LNCAP (cell line): ENCODE measurements at regions not wholly inside any gene's neighbourhood (a gene's known extent, or its start where the extent isn't known, plus 50 kb on each side); places are given as distances from the start of the nearest gene placed in this dataset.

Experiments
- CTCF ChIP-seq: fragments of 450-650 bp; IDR thresholded peaks from 2 replicates; pipeline ENCODE4 v1.5.1; 2017; ENCODE audit warnings: mild to moderate bottlenecking

- no peak for TF ChIP-seq CTCF
Measured at GRCh38 chr13:21980049-21980448, 309.2 kb downstream of the FGF9 start.

- TF ChIP-seq CTCF, result no peak
Measured at GRCh38 chr13:21984156-21984555, 313.3 kb downstream of the FGF9 start.

GRCh38 chr13:21986602-21987001, 315.7 kb downstream of the FGF9 start:
- TF ChIP-seq CTCF, result no peak

DNA sequence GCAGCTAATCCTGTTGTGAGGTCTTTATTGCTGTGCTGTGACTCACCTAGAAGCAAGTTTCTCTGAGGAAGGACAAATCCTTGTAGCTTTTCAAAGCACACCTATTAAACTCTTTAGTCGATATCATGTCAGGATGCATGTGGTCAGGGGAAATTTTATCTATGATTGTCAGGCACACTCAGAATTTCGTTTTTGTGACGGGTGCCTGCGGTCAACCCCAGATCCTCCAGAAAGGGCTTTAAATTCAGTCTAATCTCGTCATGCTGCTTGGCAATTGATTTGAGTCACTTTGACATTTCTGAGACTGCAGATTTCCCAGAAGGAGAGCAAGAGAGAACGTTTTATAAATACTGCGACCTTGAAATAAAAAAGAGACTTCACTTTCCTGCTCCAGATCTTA, 316.9 kb downstream of the FGF9 start:
- no peak for TF ChIP-seq CTCF

DNA sequence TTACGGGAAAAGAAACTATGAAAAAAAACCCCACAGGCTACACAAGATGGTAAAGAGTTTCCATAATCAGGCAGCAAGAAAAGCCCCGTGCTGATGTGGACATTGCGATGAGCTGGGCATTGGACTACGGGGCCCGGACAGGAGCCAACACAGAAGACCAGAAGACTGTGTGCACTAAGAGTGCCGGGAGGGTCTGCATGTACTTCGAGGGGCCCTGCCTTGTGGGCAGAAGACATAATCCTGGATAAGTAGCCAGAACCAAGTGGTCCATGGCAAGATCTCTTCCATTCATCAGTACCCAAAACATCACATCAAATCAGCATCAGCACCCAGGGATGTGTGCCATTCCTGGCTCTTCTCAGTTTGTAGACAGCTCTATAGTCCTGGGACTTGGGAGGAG, 317.8 kb downstream of the FGF9 start:
- no peak for TF ChIP-seq CTCF

GRCh38 chr13:21996049-21996448, 325.2 kb downstream of the FGF9 start:
- no peak for TF ChIP-seq CTCF

DNA sequence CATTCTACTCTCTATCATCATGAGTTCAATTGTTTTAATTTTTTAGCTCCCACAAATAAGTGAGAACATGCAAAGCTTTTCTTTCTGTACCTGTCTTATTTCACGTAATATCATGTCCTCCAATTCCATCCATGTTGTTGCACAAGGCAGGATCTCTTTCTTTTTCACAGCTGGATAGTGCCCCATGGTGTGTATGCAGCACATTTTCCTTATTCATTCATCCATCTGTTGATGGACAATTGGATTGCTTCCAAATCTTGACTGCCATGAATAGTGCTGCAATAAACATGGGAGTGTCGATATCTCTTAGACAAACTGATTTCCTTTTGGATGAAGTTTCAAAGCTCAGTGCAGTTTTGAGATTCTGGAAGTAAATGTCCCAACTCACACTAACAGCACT, 326.9 kb downstream of the FGF9 start:
- no peak for TF ChIP-seq CTCF

GRCh38 chr13:21998279-21998990, 327.6 kb downstream of the FGF9 start:
- TF ChIP-seq CTCF, result no peak
